ENCODE measurements at regions not wholly inside any gene's neighbourhood (a gene's known extent, or its start where the extent isn't known, plus 50 kb on each side); places are given as distances from the start of the nearest gene placed in this dataset.

- ChIA-PET POLR2A (no interaction called here), RAD21 (ENCODE audit: low non-redundant PET in 1 of 2, low total read pairs in 2 of 2, uncharacterized antibody in 2 of 2, unreplicated experiment in 2 of 2) (no interaction called here), CTCF (no interaction called here)
- Histone ChIP-seq H3K9ac (ENCODE audit: low read length) (no peak overlapping the region), H3K79me2 (ENCODE audit: insufficient read depth, low read length) (no peaks in the 10 kb centered on the region), H4K20me1 (ENCODE audit: insufficient read depth) (no peaks in the 10 kb centered on the region), H3K27me3 (ENCODE audit: insufficient read depth, low read length) (no peaks in the 10 kb centered on the region), H3K4me3 (replicated peaks in 1 of 2; ENCODE audit: low read depth in 1 of 2, low read length in 2 of 2) (no peak overlapping the region), H3K36me3 (ENCODE audit: control insufficient read depth in 1 of 2, insufficient read depth in 2 of 2, low read length in 2 of 2) (0 out of 4 replicates have a peak, but pooled peaks cover 0 to 2% of the 10 kb centered on the region in 2 experiments), H3K4me2 (ENCODE audit: low read length) (no peak overlapping the region), H3K4me1 (ENCODE audit: control insufficient read depth in 1 of 2, insufficient read depth in 2 of 2, low read length in 2 of 2) (peaks cover 6 to 23% of the 10 kb centered on the region in 2 experiments; a peak in 3 of 4 replicates), H2AFZ (ENCODE audit: low read depth, low read length, poor library complexity, severe bottlenecking) (peak overlapping the region; percentile 94), H3K9me2 (ENCODE audit: insufficient read depth) (no peaks in the 10 kb centered on the region; the same call in 1 of the 2 replicates), H3K9me3 (ENCODE audit: control insufficient read depth in 1 of 2, insufficient read depth in 1 of 2, low read depth in 1 of 2, low read length in 2 of 2) (no peaks in the 10 kb centered on the region), H3K27ac (ENCODE audit: low read depth, low read length) (no peak overlapping the region)
- BruUV-seq (replicated peaks) = no TSS peak
- intact Hi-C loops (cut with micrococcal nuclease) = no loop called here
- TF ChIP-seq POLR2A (IDR thresholded peaks at IDR 0.05; ENCODE audit: borderline replicate concordance, extremely low read depth, insufficient read depth, insufficient read length) = no peak
- TF ChIP-seq EZH2 (IDR thresholded peaks at IDR 0.05) = no peak
- TF ChIP-seq JUND (IDR thresholded peaks at IDR 0.05) = no peak
- no peak for TF ChIP-seq REST (IDR thresholded peaks at IDR 0.05; ENCODE audit: low read depth)
- no peak for TF ChIP-seq SRF (IDR thresholded peaks at IDR 0.05; ENCODE audit: low read depth)
- TF ChIP-seq ATF3 (IDR thresholded peaks at IDR 0.05) = no peak
- no peak for TF ChIP-seq TCF7L2 (IDR thresholded peaks at IDR 0.05; ENCODE audit: borderline replicate concordance, extremely low read depth, insufficient read depth, insufficient read length)
- TF ChIP-seq CBX3 (IDR thresholded peaks at IDR 0.05; ENCODE audit: low read depth) = no peak
- TF ChIP-seq ZFX (IDR thresholded peaks at IDR 0.05) = no peak
- TF ChIP-seq ELF1 (IDR thresholded peaks at IDR 0.05; ENCODE audit: borderline replicate concordance, low read depth) = no peak
- TF ChIP-seq CEBPB (IDR thresholded peaks at IDR 0.05; ENCODE audit: low read depth) = no peak
- TF ChIP-seq SP1 (IDR thresholded peaks at IDR 0.05; ENCODE audit: low read depth) = no peak
- no peak for TF ChIP-seq EGR1 (IDR thresholded peaks at IDR 0.05; ENCODE audit: low read depth)
- TF ChIP-seq ZNF274 (IDR thresholded peaks at IDR 0.05; ENCODE audit: low read depth, low read length) = no peak
- TF ChIP-seq SIN3A (IDR thresholded peaks at IDR 0.05; ENCODE audit: low read depth) = no peak
- no peak for TF ChIP-seq ZBTB33 (IDR thresholded peaks at IDR 0.05; ENCODE audit: extremely low read depth, insufficient replicate concordance, low read length)
- TF ChIP-seq YY1 (IDR thresholded peaks at IDR 0.05; ENCODE audit: extremely low read depth, insufficient replicate concordance, low read depth, low read length) = no peak
- DNase-seq (ENCODE audit: low read depth, low spot score) (no peak), ATAC-seq (no peak)
These were observed 137.8 kb upstream of the BDNF start for GRCh38 chr11:27837895-27838563.
